ENCODE measurements at regions not wholly inside any gene's neighbourhood (a gene's known extent, or its start where the extent isn't known, plus 50 kb on each side); places are given as distances from the start of the nearest gene placed in this dataset.

DNA sequence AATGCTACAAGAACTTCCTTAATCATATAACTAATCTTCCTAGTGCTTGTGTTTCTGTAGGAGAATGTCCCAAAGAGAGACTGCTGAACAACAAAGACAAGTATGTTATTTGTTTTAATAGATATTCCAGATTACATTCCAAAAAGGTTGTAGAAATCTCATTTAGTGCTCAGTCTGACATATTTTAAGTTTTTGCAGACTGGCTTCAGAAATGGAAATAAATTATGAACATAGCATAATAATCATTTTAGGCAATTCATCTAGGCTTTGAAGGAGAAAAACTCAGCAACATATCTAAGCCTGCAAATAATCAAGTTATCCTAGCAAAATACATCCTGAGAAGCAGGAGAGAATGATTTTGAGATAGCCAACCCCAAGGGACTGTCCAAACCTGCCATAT, 171.6 kb upstream of the CDH5 start:
- Histone ChIP-seq H3K4me3 (ENCODE audit: low read depth, low read length, poor library complexity, severe bottlenecking) (no peak overlapping the region), H2AFZ (ENCODE audit: low read length) (no peak overlapping the region), H3K9me3 (ENCODE audit: low read length) (no peaks in the 10 kb centered on the region), H3K4me1 (ENCODE audit: insufficient read depth, low read length, poor library complexity, severe bottlenecking) (no peaks in the 10 kb centered on the region), H3K4me2 (ENCODE audit: low read length) (no peak overlapping the region), H3K27ac (ENCODE audit: low read depth, low read length, poor library complexity, severe bottlenecking) (no peak overlapping the region), H3K79me2 (ENCODE audit: insufficient read depth, low read depth, low read length) (no peaks in the 10 kb centered on the region), H4K20me1 (ENCODE audit: insufficient read depth, low read length) (no peaks in the 10 kb centered on the region), H3K36me3 (ENCODE audit: insufficient read depth, low read length) (no peaks in the 10 kb centered on the region), H3K9me2 (ENCODE audit: insufficient read depth, low read length) (no peaks in the 10 kb centered on the region)
- no TSS peak for BruUV-seq (replicated peaks)
- intact Hi-C loops (cut with micrococcal nuclease; ENCODE audit: unreplicated experiment): no loop called here
- CTCF ChIA-PET (ENCODE audit: unreplicated experiment): no interaction called here
- TF ChIP-seq CTCF (conservative IDR thresholded peaks at IDR 0.05; ENCODE audit: low read length) (no peak), EZH2phosphoT487 (IDR thresholded peaks at IDR 0.05; ENCODE audit: borderline replicate concordance, low read depth, low read length) (no peak)
- POLR2A ChIA-PET: no interaction called here
- DNase-seq (ENCODE audit: low spot score): no peak

- Histone ChIP-seq H3K27ac (ENCODE audit: low read depth, low read length, poor library complexity, severe bottlenecking) (no peak overlapping the region), H3K79me2 (ENCODE audit: insufficient read depth, low read depth, low read length) (no peaks in the 10 kb centered on the region), H3K9me2 (ENCODE audit: insufficient read depth, low read length) (no peaks in the 10 kb centered on the region), H3K9me3 (ENCODE audit: low read length) (no peaks in the 10 kb centered on the region), H3K4me2 (ENCODE audit: low read length) (no peak overlapping the region), H4K20me1 (ENCODE audit: insufficient read depth, low read length) (no peaks in the 10 kb centered on the region), H3K36me3 (ENCODE audit: insufficient read depth, low read length) (no peaks in the 10 kb centered on the region), H3K4me1 (ENCODE audit: insufficient read depth, low read length, poor library complexity, severe bottlenecking) (no peaks in the 10 kb centered on the region), H2AFZ (ENCODE audit: low read length) (no peak overlapping the region), H3K4me3 (ENCODE audit: low read depth, low read length, poor library complexity, severe bottlenecking) (no peak overlapping the region)
- BruUV-seq (replicated peaks): no TSS peak
- intact Hi-C loops (cut with micrococcal nuclease; ENCODE audit: unreplicated experiment): no loop called here
- ChIA-PET POLR2A (no interaction called here), CTCF (ENCODE audit: unreplicated experiment) (no interaction called here)
- DNase-seq (ENCODE audit: low spot score): no peak
- TF ChIP-seq EZH2phosphoT487 (IDR thresholded peaks at IDR 0.05; ENCODE audit: borderline replicate concordance, low read depth, low read length) (no peak), CTCF (conservative IDR thresholded peaks at IDR 0.05; ENCODE audit: low read length) (no peak)
Measured at GRCh38 chr16:66193543-66194229, 172.8 kb upstream of the CDH5 start.

GRCh38 chr16:66190411-66190810, 176.1 kb upstream of the CDH5 start:
- no peaks in the 10 kb centered on the region for H3K4me1 ChIP-seq (ENCODE audit: insufficient read depth, low read length, poor library complexity, severe bottlenecking)
- TF ChIP-seq CTCF (conservative IDR thresholded peaks at IDR 0.05; ENCODE audit: low read length) (no peak), EZH2phosphoT487 (IDR thresholded peaks at IDR 0.05; ENCODE audit: borderline replicate concordance, low read depth, low read length) (no peak)
- H2AFZ ChIP-seq (ENCODE audit: low read length): no peak overlapping the region
- no TSS peak for BruUV-seq (replicated peaks)
- H3K36me3 ChIP-seq (ENCODE audit: insufficient read depth, low read length): no peaks in the 10 kb centered on the region
- H3K4me3 ChIP-seq (ENCODE audit: low read depth, low read length, poor library complexity, severe bottlenecking): no peak overlapping the region
- no peak for DNase-seq (ENCODE audit: low spot score)
- ChIA-PET POLR2A (no interaction called here), CTCF (ENCODE audit: unreplicated experiment) (no interaction called here)
- no peaks in the 10 kb centered on the region for H3K9me2 ChIP-seq (ENCODE audit: insufficient read depth, low read length)
- no peak overlapping the region for H3K4me2 ChIP-seq (ENCODE audit: low read length)
- H3K27ac ChIP-seq (ENCODE audit: low read depth, low read length, poor library complexity, severe bottlenecking): no peak overlapping the region
- no peaks in the 10 kb centered on the region for H3K9me3 ChIP-seq (ENCODE audit: low read length)
- no peaks in the 10 kb centered on the region for H3K79me2 ChIP-seq (ENCODE audit: insufficient read depth, low read depth, low read length)
- H4K20me1 ChIP-seq (ENCODE audit: insufficient read depth, low read length): no peaks in the 10 kb centered on the region
- intact Hi-C loops (cut with micrococcal nuclease; ENCODE audit: unreplicated experiment): no loop called here
